Cerebellar cortex (tissue), 1 donor: ENCODE measurements at regions not wholly inside any gene's neighbourhood (a gene's known extent, or its start where the extent isn't known, plus 50 kb on each side); places are given as distances from the start of the nearest gene placed in this dataset.
A peak's percentile ranks its signal among the peaks of the same experiment; 100 is the strongest.
"Not testable (repeated sequence)": the region's sequence is repeated elsewhere in the genome, so short reads cannot be mapped to it uniquely, and the experiment has no call there.

Experiments
- DNase-seq: peaks from one replicate; pipeline ENCODE4 v3.0.0-alpha.2; 2015; ENCODE audit warnings: low spot score

DNA sequence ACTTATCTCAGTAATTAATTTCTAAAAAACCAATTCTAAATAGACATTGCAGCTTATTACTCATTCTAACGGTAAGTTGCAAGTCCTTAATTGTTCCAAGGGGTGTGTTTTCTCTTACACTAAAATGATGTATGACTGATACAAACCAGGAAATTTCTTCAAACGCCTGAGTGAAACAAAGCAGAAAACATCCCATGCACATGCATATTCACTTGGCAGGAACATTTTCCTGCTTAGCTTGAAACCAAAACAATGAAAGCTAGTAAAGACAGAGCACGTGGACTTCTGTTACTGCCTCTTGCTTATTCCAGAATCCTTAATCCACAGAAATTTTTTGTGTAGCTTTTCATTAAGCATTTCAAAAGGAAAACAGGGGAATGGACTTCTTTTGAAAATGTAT lies 187.7 kb downstream of the MTERF1 start:
- DNase-seq: peak; percentile 43

- no peak for DNase-seq
Observed at GRCh38 chr7:91694351-91694841, 186.1 kb downstream of the MTERF1 start.

GRCh38 chr7:91710881-91711280 lies 169.6 kb downstream of the MTERF1 start:
- peak; percentile 11 for DNase-seq

DNA sequence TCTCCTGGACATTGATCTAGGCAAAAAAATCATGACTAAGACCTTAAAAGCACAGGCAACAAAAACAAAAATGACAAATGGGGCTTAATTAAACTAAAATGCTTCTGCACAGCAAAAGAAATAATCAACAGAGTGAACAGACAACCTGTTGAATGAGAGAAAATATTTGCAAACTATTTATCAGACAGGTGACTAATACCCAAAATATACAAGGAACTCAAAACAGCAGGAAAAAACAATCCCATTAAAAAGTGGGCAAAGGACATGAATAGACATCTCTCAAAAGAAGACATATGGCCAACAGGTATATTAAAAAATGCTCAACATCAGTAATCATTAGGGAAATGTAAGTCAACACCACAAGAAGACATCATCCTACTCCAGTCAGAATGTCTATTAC lies 166.8 kb downstream of the MTERF1 start:
- no peak for DNase-seq

DNA sequence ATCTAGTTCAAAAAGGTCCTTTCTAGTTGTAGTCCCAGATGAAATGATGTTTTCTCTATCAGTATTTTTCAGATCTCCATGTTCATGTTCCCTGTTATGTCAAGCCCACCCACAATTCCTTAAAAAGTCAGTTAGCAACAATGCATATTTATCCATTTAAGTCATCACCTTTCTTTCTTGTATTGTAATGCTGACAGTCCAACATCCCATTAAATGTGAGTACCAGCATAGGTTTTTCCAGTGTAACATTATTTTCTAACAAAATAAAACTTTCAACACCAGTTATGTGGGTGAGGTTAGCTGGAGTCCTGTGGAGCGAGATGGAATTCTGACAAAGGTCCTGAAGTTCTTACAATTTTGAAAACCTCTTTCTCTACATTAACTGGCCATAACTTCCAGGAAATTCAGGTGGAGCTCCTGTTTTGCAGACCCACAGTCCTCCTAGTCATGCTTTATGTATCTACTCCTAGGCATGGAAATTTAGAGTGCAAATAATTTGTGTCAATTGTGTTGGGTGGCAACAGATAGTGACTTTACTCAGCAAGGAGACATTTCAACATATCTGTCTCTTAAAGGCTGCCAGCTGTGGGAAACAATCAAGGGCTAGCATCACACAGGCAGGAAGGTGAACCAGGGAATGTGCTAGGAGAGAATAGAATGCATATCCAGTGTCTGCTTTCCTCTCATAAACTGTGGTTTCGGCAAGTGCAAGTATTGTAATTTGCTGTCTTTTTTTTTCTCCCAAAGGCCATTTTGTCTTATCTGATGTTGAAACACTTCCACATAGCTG lies 162.6 kb downstream of the MTERF1 start:
- DNase-seq: no peak

- DNase-seq: no peak
Observed at GRCh38 chr7:91719008-91719407, 161.5 kb downstream of the MTERF1 start.

DNA sequence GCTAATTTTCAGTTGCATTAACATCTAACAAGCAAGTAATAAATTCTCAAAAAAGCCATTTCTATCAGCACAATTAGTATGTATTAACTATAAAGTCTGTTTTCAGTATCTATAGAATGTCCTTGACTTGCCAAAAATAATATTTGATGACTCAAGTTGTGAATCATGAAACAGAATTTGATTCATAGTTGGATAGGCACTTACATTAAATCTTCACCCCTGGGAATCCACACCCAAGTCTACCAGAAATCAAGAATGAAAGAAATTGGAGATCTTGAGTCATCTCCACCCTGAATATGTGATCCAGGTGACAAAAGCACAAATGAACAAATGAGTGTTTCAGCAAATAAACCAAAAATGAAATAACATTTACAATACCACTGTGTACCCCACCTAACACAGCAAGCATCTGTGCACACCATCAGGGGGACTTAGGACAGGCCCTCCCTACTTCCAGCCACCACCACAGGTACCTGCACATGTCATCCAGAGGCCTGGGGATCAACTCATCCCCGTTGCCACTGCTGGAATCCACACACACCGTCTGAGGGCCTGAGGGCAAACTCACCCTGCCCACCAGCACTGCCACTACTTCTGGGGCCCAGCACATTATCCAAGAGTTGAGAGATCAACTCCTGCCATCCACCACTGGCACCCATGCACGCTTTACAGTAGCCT lies 160.1 kb downstream of the MTERF1 start:
- DNase-seq: no peak

- no peak for DNase-seq
Observed at GRCh38 chr7:91722831-91723230, 157.7 kb downstream of the MTERF1 start.

DNA sequence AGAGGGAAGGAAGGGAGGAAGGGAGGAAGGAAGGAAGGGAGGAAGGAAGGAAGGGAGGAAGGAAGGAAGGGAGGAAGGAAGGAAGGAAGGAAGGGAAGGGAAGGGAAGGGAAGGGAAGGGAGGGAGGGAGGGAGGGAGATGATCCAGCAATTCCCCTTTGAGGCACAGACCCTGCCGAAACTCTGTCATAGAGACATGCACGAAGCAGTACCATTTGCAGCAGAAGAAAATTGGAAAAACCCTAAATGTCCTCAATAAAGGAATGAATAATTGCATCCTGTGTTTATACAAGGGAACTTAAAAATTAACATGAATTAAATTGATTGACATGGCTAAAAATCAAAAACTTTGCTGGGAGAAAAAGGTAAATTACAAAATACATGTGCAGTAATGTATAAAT lies 151.5 kb downstream of the MTERF1 start:
- DNase-seq: not testable (repeated sequence)

- no peak for DNase-seq
Observed at GRCh38 chr7:91731976-91732375, 148.5 kb downstream of the MTERF1 start.

GRCh38 chr7:91749418-91749817 lies 131.1 kb downstream of the MTERF1 start:
- no peak for DNase-seq

GRCh38 chr7:91750091-91750490 lies 130.4 kb downstream of the MTERF1 start:
- no peak for DNase-seq

- DNase-seq: no peak
Observed at GRCh38 chr7:91752102-91752501, 128.4 kb downstream of the MTERF1 start.

DNA sequence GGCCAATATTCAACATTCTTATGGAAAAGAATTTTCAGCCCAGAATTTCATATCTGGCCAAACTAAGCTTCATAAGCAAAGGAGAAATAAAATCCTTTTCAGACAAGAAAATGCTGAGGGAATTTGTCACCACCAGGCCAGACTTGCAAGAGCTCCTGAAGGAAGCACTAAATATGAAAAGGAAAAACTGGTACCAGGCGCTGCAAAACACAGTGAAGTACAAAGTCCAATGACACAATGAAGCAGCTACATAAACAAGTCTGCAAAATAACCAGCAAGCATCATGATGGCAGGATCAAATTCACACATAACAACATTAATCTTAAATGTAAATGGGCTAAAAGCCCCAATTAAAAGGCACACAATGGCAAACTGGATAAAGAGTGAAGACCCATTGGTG lies 126.2 kb downstream of the MTERF1 start:
- DNase-seq: not testable (repeated sequence)

GRCh38 chr7:91755121-91755520 lies 125.4 kb downstream of the MTERF1 start:
- not testable (repeated sequence) for DNase-seq

- DNase-seq: no peak
Observed at GRCh38 chr7:91759205-91759863, 121.2 kb downstream of the MTERF1 start.

- DNase-seq: no peak
Observed at GRCh38 chr7:91767820-91768219, 112.7 kb downstream of the MTERF1 start.

- DNase-seq: no peak
Observed at GRCh38 chr7:91771394-91771793, 109.1 kb downstream of the MTERF1 start.

- no peak for DNase-seq
Observed at GRCh38 chr7:91771921-91772815, 108.3 kb downstream of the MTERF1 start.

DNA sequence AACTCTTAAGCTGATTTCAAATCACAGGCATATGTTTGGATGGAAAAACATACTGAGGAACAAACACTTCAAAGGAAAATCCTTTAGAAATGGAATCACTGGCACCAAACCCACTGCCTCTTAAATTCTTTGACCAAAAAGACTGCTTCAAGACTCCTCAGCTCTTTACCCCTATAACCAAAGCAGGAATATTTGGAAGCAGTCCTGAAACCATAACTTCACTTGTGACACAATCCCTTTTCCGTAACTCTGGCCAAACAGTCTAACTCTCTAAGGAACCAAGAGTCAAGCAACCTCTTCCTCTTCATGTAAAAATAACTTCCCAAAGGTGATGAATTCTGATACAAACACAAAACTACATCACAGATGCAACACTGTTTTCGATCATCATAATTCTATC lies 104.3 kb downstream of the MTERF1 start:
- DNase-seq: no peak

- DNase-seq: no peak
Observed at GRCh38 chr7:91777522-91777921, 103.0 kb downstream of the MTERF1 start.

DNA sequence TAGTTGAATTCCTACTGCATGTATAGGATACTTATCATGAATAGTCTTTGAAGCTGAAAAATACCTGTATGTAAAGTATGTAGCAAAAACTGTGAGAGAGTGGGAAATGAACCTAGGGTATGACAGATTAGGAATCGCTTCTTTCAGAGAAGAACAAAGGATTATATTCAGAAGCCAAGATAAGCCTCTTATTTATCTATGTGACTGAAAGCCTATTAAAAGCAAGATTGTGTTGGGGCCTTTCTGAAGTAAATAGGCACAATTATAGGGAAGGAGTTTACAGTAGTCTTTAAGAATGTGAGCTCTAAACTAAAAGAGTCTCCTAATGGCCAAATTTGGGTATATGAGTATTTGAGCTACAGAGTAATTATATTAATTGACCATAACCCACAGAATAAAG lies 102.1 kb downstream of the MTERF1 start:
- no peak for DNase-seq
